T-helper 1 cell treated with Interleukin-12 subunit alpha and Interleukin-12 subunit beta and Interleukin-4 antibody, amounts not matched to agents 30 μg/mL and 1 μg/mL, for 36 hours (primary cell): ENCODE measurements at regions not wholly inside any gene's neighbourhood (a gene's known extent, or its start where the extent isn't known, plus 50 kb on each side); places are given as distances from the start of the nearest gene placed in this dataset.

ENCODE experiments used
- H3K27ac Mint-ChIP-seq: one replicate; pipeline ENCODE4 v1.8.0; 2021; ENCODE audit warnings: mild to moderate bottlenecking, mixed read lengths
- H3K27me3 Mint-ChIP-seq: one replicate; pipeline ENCODE4 v1.8.0; 2021; ENCODE audit warnings: low read depth, mixed read lengths
- H3K36me3 Mint-ChIP-seq: one replicate; pipeline ENCODE4 v1.8.0; 2021; ENCODE audit warnings: low read depth, mixed read lengths
- H3K4me1 Mint-ChIP-seq: one replicate; pipeline ENCODE4 v1.8.0; 2021; ENCODE audit warnings: low read depth, mixed read lengths
- H3K4me3 Mint-ChIP-seq: one replicate; pipeline ENCODE4 v1.8.0; 2021; ENCODE audit warnings: mild to moderate bottlenecking, moderate library complexity, mixed read lengths
- H3K9me3 Mint-ChIP-seq: one replicate; pipeline ENCODE4 v1.8.0; 2021; ENCODE audit warnings: mixed read lengths

- no peak overlapping the region for H3K27ac Mint-ChIP-seq
- no peak overlapping the region for H3K4me3 Mint-ChIP-seq
- no peaks in the 10 kb centered on the region for H3K27me3 Mint-ChIP-seq
- H3K36me3 Mint-ChIP-seq, result no peaks in the 10 kb centered on the region
- H3K9me3 Mint-ChIP-seq, result no peaks in the 10 kb centered on the region
- no peaks in the 10 kb centered on the region for H3K4me1 Mint-ChIP-seq
Observed at GRCh38 chr9:117882171-117882570, 178.0 kb downstream of the TLR4 start.

DNA sequence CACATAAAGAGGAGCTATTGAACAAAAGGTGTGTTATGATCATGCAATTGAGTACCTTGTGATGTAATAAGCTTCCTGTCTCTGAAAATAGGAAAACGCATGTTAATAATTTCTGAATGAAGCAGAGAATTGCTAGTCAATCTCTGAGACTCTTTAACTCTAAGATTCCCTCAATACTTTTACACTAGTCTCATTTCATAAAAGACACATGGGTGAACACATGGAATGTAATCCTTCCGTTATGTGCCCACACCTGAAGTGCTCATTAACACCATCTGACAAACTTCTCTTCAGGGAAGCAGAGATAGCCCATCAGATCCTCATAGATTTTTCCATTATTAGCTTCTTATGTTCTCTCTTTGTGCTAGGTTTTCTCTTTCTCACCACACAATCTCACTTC is 182.4 kb downstream of the TLR4 start:
- no peaks in the 10 kb centered on the region for H3K27me3 Mint-ChIP-seq
- H3K27ac Mint-ChIP-seq, result no peak overlapping the region
- H3K4me1 Mint-ChIP-seq, result no peaks in the 10 kb centered on the region
- no peaks in the 10 kb centered on the region for H3K36me3 Mint-ChIP-seq
- no peak overlapping the region for H3K4me3 Mint-ChIP-seq
- H3K9me3 Mint-ChIP-seq, result no peaks in the 10 kb centered on the region

DNA sequence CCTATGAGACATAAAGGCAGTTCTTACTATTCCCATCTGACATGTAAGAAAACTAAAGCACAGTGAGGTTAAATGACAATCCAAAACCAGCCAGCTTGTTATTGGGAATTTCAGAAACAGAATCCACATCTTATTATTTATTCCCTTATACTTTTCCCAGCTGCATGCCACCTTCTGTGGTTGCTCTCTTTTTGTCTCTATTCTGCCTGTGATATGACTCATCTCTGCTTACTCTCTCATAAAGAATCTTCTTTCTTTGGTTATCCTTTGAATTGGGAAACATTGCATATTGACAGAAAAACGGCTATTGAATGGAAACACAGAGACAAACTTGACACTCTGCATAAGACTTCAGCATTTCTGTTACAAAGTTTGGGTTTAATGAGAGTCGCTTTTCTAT is 183.2 kb downstream of the TLR4 start:
- no peaks in the 10 kb centered on the region for H3K4me1 Mint-ChIP-seq
- H3K4me3 Mint-ChIP-seq, result no peak overlapping the region
- no peaks in the 10 kb centered on the region for H3K9me3 Mint-ChIP-seq
- H3K27ac Mint-ChIP-seq, result no peak overlapping the region
- no peaks in the 10 kb centered on the region for H3K27me3 Mint-ChIP-seq
- H3K36me3 Mint-ChIP-seq, result no peaks in the 10 kb centered on the region

DNA sequence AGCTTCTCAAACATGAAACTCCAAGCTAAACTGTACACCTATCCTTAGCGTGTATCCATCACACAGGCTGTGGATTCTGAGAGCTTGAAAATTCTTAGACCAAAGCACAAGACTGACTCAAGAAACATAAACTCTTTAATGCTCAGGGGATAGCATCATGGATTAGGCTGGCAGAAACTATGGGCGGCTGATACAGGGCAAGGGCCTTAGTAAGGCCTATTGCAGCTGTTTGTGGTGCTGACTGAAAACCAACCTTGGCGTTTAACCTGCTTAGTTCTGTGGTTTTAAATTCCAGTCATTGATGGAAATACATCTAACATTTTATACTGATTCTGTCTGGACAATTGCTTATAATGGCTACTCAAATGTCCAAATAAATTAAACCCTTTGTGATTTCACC is 183.7 kb downstream of the TLR4 start:
- H3K4me1 Mint-ChIP-seq, result no peaks in the 10 kb centered on the region
- H3K9me3 Mint-ChIP-seq, result no peaks in the 10 kb centered on the region
- no peaks in the 10 kb centered on the region for H3K36me3 Mint-ChIP-seq
- H3K4me3 Mint-ChIP-seq, result no peak overlapping the region
- H3K27me3 Mint-ChIP-seq, result no peaks in the 10 kb centered on the region
- no peak overlapping the region for H3K27ac Mint-ChIP-seq

GRCh38 chr9:117903453-117903852 is 199.2 kb downstream of the TLR4 start:
- Mint-ChIP-seq H3K4me3 (no peak overlapping the region), H3K27ac (no peak overlapping the region), H3K27me3 (no peaks in the 10 kb centered on the region), H3K9me3 (peaks cover 8% of the 10 kb centered on the region), H3K4me1 (no peaks in the 10 kb centered on the region), H3K36me3 (no peaks in the 10 kb centered on the region)

DNA sequence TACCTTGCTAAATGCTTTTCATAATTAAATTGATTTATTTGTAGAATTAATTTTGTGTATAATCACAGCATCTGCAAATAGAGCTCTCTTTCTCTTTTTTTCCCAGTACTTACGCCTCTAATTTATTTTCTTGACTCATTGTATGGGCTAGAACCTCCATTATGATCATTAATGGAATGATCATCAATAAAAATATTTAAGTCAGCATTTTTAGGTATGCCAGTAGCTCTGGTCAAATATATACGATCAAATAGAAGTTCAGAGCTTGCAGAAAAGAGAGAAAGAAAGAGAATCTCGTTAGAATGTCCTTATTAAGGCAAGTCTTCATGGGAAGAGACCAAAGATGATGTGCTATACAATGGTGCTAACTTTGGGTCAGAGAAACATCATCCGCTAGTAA is 202.6 kb downstream of the TLR4 start:
- peaks cover 30% of the 10 kb centered on the region for H3K9me3 Mint-ChIP-seq
- no peak overlapping the region for H3K27ac Mint-ChIP-seq
- no peaks in the 10 kb centered on the region for H3K27me3 Mint-ChIP-seq
- no peaks in the 10 kb centered on the region for H3K4me1 Mint-ChIP-seq
- H3K4me3 Mint-ChIP-seq, result no peak overlapping the region
- H3K36me3 Mint-ChIP-seq, result no peaks in the 10 kb centered on the region

DNA sequence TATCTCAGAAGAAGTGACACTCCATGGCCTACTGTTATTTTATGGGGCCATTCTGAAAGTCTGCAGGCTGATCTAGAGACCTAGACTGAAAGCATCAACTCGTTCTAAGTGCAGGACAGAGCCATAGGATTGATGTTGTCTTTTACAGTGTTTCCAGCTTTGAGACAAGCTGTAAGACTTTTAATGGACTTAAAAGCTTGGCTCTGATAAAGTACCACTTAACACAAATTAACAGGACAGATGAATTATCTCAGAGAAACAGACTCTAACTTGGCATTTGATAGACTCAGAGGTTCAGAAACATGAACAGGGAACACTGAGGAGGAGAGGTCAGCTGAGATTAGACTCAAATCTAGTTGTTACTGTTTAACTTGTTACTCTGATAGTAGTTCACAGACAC is 203.2 kb downstream of the TLR4 start:
- no peak overlapping the region for H3K4me3 Mint-ChIP-seq
- H3K27ac Mint-ChIP-seq, result no peak overlapping the region
- H3K36me3 Mint-ChIP-seq, result no peaks in the 10 kb centered on the region
- no peaks in the 10 kb centered on the region for H3K27me3 Mint-ChIP-seq
- H3K4me1 Mint-ChIP-seq, result no peaks in the 10 kb centered on the region
- peaks cover 30% of the 10 kb centered on the region for H3K9me3 Mint-ChIP-seq

- Mint-ChIP-seq H3K4me1 (no peaks in the 10 kb centered on the region), H3K9me3 (peaks cover 4% of the 10 kb centered on the region), H3K27me3 (no peaks in the 10 kb centered on the region), H3K27ac (no peak overlapping the region), H3K4me3 (no peak overlapping the region), H3K36me3 (no peaks in the 10 kb centered on the region)
Observed at GRCh38 chr9:117916291-117916690, 212.1 kb downstream of the TLR4 start.

- H3K27ac Mint-ChIP-seq, result no peak overlapping the region
- H3K36me3 Mint-ChIP-seq, result no peaks in the 10 kb centered on the region
- H3K4me1 Mint-ChIP-seq, result no peaks in the 10 kb centered on the region
- H3K9me3 Mint-ChIP-seq, result no peaks in the 10 kb centered on the region
- H3K27me3 Mint-ChIP-seq, result no peaks in the 10 kb centered on the region
- H3K4me3 Mint-ChIP-seq, result no peak overlapping the region
Observed at GRCh38 chr9:117917873-117918272, 213.7 kb downstream of the TLR4 start.

GRCh38 chr9:117919538-117919937 is 215.3 kb downstream of the TLR4 start:
- no peak overlapping the region for H3K27ac Mint-ChIP-seq
- no peaks in the 10 kb centered on the region for H3K27me3 Mint-ChIP-seq
- no peaks in the 10 kb centered on the region for H3K36me3 Mint-ChIP-seq
- no peaks in the 10 kb centered on the region for H3K9me3 Mint-ChIP-seq
- no peak overlapping the region for H3K4me3 Mint-ChIP-seq
- no peaks in the 10 kb centered on the region for H3K4me1 Mint-ChIP-seq

DNA sequence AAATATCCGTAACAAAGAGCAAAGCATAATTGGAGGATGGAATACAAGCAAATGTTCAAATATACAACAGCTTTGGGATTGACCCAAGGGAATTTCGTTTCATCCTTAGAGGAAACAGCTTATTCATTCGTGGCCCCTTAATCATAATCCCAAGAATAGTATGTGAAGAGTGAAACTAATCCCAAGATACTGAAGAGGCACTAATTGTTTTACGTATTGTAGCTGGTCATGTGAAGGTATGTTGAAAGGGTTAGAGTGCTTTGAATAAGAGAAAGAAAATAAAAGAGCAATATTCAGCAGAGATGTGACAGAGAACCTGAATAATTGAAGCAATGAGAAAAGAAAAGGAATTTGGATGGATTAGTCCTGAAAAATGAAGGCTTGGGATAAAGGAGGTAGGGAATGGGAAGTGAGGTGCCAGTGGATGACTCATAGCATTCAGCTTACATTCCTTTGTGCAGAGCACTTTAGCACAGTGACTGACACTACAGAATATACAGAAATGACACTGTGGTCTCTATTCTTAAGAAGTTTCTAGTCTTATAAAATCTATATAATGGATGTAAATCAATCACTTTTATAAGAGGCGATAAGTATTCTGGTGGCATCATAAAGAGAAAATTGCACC is 221.9 kb downstream of the TLR4 start:
- Mint-ChIP-seq H3K36me3 (no peaks in the 10 kb centered on the region), H3K27ac (no peak overlapping the region), H3K4me1 (no peaks in the 10 kb centered on the region), H3K27me3 (no peaks in the 10 kb centered on the region), H3K4me3 (no peak overlapping the region), H3K9me3 (no peaks in the 10 kb centered on the region)

DNA sequence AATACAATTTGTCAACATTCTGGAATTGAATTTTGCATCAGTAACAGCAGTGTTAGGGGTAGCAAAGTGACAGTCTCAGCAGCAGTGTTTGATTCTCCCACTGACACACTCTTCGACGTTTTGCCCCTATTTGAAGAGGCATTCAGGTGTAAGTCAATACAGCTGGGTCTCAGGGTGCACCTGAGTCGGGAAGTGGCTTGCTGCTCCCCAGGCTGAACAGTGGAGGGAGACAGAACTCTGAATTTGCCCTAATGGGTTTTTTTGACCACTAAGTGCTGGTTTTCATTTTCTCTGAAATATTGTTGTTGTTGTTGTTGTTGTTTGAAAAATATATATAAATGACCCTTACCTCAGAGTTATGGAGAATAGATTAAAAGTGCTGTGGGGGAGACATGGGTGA is 223.2 kb downstream of the TLR4 start:
- H3K27ac Mint-ChIP-seq, result no peak overlapping the region
- no peaks in the 10 kb centered on the region for H3K4me1 Mint-ChIP-seq
- no peaks in the 10 kb centered on the region for H3K36me3 Mint-ChIP-seq
- H3K27me3 Mint-ChIP-seq, result no peaks in the 10 kb centered on the region
- H3K9me3 Mint-ChIP-seq, result no peaks in the 10 kb centered on the region
- H3K4me3 Mint-ChIP-seq, result no peak overlapping the region

- Mint-ChIP-seq H3K9me3 (no peaks in the 10 kb centered on the region), H3K4me1 (no peaks in the 10 kb centered on the region), H3K4me3 (no peak overlapping the region), H3K27ac (no peak overlapping the region), H3K36me3 (no peaks in the 10 kb centered on the region), H3K27me3 (no peaks in the 10 kb centered on the region)
Observed at GRCh38 chr9:117929868-117930267, 225.7 kb downstream of the TLR4 start.

- Mint-ChIP-seq H3K27ac (no peak overlapping the region), H3K4me3 (no peak overlapping the region), H3K27me3 (no peaks in the 10 kb centered on the region), H3K9me3 (no peaks in the 10 kb centered on the region), H3K4me1 (no peaks in the 10 kb centered on the region), H3K36me3 (no peaks in the 10 kb centered on the region)
Observed at GRCh38 chr9:117932585-117932984, 228.4 kb downstream of the TLR4 start.

DNA sequence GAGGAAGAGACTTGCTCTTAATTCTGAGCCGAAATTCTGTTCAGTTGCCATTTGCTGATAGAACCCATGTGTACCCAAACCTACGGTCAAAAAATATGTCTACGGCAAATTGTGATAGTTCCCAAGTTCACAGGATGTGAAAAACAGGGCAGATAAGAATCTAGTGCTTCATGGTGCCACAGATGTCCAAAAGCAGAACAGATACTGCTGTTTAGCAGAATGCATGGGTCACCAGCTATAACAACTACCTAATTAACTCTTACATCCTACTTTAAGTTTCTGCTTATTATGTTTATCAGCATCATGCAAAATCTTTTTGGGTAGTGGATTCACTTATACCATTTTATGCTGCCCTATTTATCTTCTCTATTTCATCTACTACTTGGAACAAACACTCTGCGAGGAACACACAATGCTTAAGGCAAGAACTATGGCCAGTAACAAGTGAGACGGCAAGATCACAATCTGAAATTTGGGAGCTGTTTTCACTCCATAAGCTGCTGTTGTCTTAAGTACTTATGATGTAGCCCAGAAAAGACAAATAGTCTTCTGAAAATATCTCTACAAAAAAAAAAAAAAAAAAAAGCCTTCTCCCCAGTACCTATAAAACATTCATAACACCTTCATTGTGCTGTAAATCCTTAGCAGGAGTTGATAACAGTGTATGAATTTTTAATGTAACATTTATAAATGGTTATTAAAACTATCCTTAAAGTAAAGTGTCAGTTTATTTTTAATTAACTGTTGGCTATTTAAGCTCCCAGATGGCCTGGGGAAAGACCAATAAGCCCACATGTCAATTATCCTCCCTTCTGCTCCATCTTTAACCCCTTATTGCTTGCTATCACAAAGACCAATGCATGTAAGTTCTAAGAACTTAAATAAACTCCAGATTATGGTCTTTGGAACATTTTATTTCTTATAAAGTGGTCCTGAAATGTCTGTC is 232.3 kb downstream of the TLR4 start:
- H3K27ac Mint-ChIP-seq, result no peak overlapping the region
- H3K4me3 Mint-ChIP-seq, result no peak overlapping the region
- no peaks in the 10 kb centered on the region for H3K27me3 Mint-ChIP-seq
- H3K9me3 Mint-ChIP-seq, result no peaks in the 10 kb centered on the region
- no peaks in the 10 kb centered on the region for H3K36me3 Mint-ChIP-seq
- H3K4me1 Mint-ChIP-seq, result no peaks in the 10 kb centered on the region
